WI38 (cell line): ENCODE measurements at regions not wholly inside any gene's neighbourhood (a gene's known extent, or its start where the extent isn't known, plus 50 kb on each side); places are given as distances from the start of the nearest gene placed in this dataset.

ENCODE experiments used
- H3K4me3 ChIP-seq: 2 replicates; pipeline ENCODE4 v1.5.1; 2011; ENCODE audit warnings: low read depth, mild to moderate bottlenecking, control low read depth, low read length
- TF ChIP-seq, protein P1 (sequence below): IDR thresholded peaks from 2 replicates; pipeline ENCODE4 v1.5.1; 2012; ENCODE audit warnings: low read depth, mild to moderate bottlenecking, control low read depth, low read length

DNA sequence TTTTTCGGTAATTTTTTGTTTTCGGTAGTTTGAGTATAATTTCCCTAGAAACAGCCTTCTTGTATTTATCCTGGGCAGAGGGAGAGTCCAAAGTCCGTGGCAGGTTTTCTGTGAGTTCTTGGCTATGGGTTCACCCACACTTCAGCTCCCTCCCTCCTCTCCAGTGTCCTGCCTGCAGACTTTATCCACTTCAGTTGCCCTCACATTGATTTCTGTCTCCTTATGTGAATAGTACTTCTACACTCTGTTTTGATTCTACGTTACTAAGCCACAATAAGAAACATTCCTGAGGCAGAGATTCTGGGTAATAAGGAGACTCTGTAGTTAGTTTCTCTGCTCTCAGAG lies 868.6 kb downstream of the METTL15 start:
- no peak overlapping the region for H3K4me3 ChIP-seq
- TF ChIP-seq, protein P1, sequence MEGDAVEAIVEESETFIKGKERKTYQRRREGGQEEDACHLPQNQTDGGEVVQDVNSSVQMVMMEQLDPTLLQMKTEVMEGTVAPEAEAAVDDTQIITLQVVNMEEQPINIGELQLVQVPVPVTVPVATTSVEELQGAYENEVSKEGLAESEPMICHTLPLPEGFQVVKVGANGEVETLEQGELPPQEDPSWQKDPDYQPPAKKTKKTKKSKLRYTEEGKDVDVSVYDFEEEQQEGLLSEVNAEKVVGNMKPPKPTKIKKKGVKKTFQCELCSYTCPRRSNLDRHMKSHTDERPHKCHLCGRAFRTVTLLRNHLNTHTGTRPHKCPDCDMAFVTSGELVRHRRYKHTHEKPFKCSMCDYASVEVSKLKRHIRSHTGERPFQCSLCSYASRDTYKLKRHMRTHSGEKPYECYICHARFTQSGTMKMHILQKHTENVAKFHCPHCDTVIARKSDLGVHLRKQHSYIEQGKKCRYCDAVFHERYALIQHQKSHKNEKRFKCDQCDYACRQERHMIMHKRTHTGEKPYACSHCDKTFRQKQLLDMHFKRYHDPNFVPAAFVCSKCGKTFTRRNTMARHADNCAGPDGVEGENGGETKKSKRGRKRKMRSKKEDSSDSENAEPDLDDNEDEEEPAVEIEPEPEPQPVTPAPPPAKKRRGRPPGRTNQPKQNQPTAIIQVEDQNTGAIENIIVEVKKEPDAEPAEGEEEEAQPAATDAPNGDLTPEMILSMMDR = no peak

DNA sequence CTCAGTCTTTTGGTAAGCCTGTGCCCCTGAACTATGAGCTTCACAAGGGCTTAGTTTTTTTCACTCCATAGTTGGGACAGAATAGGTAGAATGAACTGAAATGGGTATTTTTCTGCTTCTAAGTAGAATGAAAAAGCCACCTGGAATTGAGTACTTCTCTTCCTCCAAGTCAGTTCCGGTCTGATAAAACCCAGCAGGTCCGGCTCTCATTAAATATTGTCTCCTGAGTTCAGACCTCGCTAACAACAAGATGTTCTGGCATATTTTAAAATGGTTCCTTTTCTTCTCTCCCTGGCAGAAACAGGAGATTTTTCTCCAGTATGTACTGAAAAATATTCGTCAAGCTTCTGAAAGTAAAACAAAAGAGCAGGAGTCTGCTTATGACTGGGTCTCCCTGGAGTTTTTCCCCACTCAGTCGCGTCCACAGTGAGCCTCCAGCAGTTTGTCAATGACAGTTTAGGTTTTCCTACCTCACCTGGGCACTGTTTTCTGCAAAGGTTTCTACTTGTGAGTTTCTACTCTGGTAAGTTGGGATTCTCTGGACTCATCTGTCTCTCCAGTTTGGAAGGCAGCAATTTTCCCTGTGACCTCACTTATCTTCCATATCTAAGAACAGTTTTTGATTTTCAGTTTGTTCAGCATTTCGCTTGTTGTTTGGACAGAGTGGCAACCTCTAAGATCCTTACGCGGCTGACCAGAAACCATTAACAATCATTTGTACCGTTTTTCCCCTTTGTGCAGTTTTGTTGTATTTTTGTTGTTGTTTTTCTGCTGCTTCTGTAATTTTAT lies 868.0 kb downstream of the METTL15 start:
- no peak overlapping the region for H3K4me3 ChIP-seq
- TF ChIP-seq, protein P1 = no peak

DNA sequence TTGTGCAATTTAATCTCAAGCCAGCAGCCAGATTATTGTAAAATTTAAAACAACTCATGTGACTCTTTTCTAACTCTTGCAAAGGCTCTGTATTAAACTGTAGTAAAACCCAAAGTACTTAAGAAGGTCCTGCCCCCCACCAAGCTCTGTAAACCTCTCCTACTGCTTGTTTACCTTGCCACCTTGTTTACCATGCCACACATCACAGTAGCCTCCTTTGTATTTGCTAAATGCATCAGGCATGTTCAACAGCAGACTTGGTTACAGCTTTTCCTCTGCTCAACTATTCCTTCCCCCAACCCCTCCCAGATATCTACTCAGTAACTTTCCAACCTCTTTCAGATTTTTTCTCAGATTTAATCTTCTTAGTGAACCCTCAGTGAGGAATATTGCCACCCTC lies 861.6 kb downstream of the METTL15 start:
- no peak overlapping the region for H3K4me3 ChIP-seq
- TF ChIP-seq, protein P1 = no peak

DNA sequence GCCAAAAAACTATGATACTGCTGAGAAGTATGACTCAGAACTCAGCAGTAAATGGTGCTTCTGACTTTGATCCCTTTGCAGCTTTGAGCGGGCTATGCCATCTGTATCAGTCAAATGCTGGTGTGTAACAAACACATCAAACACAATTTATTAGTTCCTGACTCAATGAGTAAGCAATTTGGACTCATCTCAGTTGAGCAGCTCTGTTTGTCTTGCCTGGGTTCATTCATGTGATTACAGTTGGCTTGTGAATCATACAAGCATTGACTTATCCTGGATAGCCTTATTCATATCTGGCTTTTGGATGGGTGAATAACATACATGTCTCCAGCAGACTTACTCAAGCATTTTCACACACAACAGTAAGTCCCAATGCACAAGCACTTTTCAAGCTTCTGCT lies 858.8 kb downstream of the METTL15 start:
- TF ChIP-seq, protein P1 = no peak

DNA sequence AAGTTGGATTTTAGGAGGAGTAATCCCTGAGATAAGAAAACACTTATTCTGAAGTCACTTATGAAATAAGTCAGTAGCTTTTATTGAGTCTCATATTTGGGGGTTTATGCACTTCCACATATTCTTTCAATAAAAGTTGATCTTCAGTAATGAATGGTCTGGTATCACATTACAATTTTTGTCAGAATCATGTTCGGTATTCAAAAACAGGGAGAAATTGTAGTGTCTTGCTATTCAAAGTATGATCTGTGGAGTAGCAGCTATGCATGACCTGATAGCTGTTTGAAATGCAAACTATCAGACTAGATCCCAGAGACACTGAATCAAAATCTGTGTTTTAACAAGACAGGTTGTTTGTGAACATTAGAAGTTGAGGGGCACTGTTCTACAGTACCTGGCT lies 857.6 kb downstream of the METTL15 start:
- H3K4me3 ChIP-seq = no peak overlapping the region
- TF ChIP-seq, protein P1 = no peak

More for the DNA sequence above, 858.8 kb downstream of the METTL15 start:
- no peak overlapping the region for H3K4me3 ChIP-seq

DNA sequence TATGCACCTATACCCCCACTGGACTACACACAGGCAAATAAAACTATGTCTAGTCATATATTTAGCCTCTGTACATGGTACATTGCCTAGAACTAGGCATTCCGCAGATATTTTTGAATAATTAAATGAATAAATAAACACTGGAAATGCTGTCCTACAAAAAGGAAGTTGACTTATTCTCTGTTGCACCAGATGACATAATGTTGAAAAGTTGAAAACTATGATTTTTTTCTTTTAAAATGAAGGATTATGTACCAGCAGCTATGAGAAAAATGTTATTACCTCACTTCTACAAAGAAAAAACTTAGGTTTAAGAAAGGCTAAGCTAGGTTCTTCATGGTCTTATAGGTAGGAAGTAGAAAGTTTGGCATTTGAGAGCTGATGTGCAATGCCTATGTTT lies 856.6 kb downstream of the METTL15 start:
- no peak overlapping the region for H3K4me3 ChIP-seq
- TF ChIP-seq, protein P1 = no peak

DNA sequence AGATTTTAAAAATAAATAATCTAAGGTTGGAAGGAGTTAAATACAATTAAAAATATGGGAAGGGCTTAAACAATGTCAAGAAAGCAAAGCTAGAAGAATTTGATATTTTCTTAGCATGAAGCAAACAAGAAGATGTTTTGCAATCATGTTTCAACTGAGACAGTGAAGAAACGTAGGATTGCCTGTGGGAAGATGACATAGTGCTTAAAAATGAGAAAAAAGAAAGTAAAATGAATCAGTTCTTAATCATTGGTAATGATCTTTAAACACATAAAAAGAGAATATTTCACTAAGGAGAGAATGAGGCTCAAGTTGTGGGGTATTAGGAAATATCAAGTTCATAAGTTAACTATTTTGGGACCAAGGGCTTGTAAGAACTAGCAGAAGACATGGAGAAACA lies 855.0 kb downstream of the METTL15 start:
- TF ChIP-seq, protein P1 = no peak
- no peak overlapping the region for H3K4me3 ChIP-seq
